HG03460 (cell line): ENCODE measurements at regions not wholly inside any gene's neighbourhood (a gene's known extent, or its start where the extent isn't known, plus 50 kb on each side); places are given as distances from the start of the nearest gene placed in this dataset.
"Not testable (repeated sequence)": the region's sequence is repeated elsewhere in the genome, so short reads cannot be mapped to it uniquely, and the experiment has no call there.

Experiments
- ATAC-seq: cut with Tn5 transposase; IDR thresholded peaks from one replicate; pipeline ENCODE4 v1.9.1; 2021; ENCODE audit not compliant: unreplicated experiment

GRCh38 chr6:84897988-84898594, 133.7 kb upstream of the TBX18 start:
- no peak for ATAC-seq

GRCh38 chr6:84897011-84897410, 132.6 kb upstream of the TBX18 start:
- ATAC-seq = no peak

GRCh38 chr6:84892671-84893070, 128.3 kb upstream of the TBX18 start:
- no peak for ATAC-seq

GRCh38 chr6:84882768-84883766, 118.7 kb upstream of the TBX18 start:
- no peak for ATAC-seq

DNA sequence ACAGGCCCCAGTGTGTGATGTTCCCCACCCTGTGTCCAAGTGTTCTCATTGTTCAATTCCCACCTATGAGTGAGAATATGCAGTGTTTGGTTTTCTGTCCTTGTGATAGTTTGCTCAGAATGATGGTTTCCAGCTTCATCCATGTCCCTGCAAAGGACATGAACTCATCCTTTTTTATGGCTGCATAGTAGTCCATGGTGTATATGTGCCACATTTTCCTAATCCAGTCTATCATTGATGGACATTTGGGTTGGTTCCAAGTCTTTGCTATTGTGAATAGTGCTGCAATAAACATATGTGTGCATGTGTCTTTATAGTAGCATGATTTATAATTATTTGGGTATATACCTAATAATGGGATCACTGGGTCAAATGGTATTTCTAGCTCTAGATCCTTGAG, 115.0 kb upstream of the TBX18 start:
- not testable (repeated sequence) for ATAC-seq

GRCh38 chr6:84877515-84878210, 113.3 kb upstream of the TBX18 start:
- no peak for ATAC-seq

DNA sequence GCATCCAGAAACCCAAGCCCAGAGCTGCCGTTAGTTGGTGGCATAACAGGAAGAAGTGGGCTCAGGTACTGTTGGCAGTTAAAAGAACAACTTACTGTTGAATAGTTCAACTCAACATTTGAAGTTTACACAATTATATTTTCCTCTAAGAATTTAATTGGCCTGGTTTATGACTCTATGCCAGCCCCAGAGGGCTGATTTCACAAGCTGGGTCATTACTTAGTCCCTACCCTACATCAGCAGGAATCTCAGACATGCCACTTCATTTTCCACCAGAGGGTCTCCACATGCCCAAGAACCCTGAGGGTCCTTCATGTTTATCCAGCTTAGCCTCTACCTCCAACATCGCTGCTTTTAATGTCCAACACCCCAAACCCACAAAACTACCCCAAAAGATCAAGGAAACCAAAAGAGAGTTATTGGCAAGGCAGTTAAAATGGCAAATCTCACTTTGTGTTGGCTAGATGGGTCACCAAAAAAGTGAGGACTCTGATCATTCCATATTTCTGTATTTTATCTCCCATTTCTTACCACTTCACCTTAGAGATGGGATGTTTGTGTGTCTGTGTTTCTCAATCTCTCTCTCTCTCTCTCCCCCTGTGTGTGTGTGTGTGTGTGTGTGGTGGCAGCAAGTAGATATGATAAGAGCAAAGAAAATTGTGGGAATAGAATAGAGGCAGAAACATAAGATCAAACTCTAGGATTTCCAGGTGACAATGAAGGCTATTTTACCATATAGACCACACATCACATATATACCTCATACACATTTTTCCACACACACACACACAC, 112.5 kb upstream of the TBX18 start:
- ATAC-seq = no peak

DNA sequence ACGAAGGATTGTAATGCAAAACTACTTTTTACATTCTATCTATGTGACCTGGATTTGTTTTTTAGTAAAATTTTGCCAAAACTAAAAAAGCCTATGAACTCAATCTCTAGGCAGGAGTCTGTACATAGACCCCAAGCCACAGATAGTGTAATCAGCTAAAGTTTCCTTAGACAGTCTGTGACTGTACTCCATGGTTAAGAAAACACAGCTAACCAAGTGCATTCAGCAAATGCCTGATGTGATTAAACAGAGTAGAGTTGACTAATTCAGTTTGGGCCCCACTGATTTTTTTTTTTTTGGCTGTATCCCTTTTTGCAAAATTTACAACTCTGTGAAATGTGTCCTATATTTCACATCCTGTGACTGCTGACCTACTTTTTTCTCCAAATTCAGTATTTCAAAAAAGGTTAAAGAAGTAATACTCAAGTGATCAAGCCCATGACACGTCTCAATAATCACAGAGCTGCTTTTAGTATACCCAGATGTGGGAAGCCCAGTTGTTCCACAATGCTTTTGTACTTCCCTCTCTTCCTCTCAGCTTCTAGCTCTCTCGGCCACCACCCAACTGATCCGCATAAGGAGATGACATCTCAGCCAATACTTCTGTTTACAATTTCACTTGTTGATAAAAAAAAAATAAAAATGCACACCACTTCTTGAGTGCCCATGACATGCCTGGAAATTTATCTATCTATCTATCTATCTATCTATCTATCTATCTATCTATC, 108.8 kb upstream of the TBX18 start:
- no peak for ATAC-seq

DNA sequence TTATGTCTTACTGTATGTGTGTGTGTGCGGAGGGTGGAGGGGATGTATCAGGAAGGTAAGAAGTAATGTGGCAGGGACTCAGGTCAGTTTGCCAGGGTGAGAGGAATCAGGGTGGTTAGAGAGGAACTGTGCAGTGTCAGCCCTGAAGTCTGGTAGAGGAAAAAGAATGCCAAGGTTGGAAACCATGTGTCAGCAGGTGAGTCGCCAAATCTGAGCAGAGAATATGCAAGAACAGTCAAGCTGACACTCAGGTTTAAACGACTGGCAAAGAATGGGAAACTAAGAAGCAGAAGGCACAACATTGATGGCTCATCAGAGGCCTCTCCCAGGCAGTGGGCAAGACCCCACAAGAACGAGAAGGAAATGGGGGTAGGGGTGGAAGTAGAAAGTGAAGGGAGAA, 107.5 kb upstream of the TBX18 start:
- no peak for ATAC-seq

- no peak for ATAC-seq
These were observed 106.3 kb upstream of the TBX18 start for GRCh38 chr6:84870672-84871071.

GRCh38 chr6:84868149-84868548, 103.8 kb upstream of the TBX18 start:
- ATAC-seq = no peak

GRCh38 chr6:84867521-84867920, 103.1 kb upstream of the TBX18 start:
- no peak for ATAC-seq

GRCh38 chr6:84866715-84867114, 102.3 kb upstream of the TBX18 start:
- no peak for ATAC-seq

DNA sequence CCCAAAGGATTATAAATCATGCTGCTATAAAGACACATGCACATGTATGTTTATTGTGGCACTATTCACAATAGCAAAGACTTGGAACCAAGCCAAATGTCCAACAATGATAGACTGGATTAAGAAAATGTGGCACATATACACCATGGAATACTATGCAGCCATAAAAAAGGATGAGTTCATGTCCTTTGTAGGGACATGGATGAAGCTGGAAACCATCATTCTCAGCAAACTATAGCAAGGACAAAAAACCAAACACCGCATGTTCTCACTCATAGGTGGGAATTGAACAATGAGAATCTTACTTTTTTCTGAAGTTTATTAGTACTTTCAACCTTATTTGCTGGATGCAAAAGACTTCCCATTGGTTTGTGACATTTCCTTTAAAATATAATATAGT, 101.0 kb upstream of the TBX18 start:
- ATAC-seq = not testable (repeated sequence)

DNA sequence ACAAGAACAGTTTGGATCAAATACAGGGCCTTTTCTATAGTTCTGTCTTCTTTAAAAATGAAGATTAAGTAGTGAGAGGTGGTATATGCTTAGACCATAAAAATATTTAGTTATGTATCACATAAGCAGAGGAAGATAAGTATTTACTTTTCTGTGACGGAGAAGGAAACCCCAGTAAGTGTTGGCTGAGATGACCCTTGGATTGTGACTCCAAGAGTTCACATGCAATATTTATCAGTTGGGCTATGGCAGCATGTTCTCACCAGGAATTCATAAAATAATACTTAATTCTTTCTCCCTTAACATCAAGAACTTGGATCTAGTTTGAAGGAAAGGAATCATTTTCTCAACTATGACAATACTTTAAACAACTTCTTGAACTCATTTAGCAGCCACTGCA, 98.4 kb upstream of the TBX18 start:
- no peak for ATAC-seq

DNA sequence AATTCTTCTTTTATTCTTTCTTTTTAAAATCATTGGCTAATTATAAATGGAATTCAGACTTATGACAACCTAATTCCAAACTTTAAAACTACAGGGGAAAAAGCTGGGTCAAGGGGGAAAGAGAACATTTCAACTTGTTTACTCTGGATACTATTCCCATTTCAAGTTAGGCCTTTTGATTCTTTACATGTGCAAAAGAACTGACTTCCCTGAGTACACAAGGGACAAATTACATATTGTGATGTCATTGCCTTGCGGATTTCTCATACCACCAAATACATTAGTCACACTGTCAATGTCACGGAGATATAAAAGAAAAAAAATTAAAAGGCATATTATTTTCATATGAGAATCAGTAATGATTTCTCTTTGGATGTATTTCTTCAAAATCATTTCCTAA, 96.5 kb upstream of the TBX18 start:
- no peak for ATAC-seq

DNA sequence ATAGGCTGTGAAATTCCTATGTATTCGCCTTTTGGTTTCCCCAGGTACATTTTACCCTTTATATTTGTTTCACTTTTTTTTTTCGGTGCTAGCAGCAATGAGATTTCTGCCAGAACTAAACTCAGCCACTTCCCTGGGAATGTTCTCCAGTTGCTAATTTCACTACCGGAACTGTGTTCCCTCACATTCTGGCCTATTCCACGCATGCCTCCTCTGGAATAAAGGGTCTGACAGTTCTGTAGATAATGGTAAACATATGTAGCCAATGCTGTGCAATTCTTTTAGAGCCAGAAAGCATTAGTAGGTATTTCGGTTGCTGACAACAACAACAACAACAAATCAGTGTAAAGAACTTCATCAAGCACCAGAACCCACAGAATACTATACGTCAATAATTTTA, 96.1 kb upstream of the TBX18 start:
- no peak for ATAC-seq

GRCh38 chr6:84854811-84855400, 90.5 kb upstream of the TBX18 start:
- ATAC-seq = no peak

GRCh38 chr6:84853901-84854300, 89.5 kb upstream of the TBX18 start:
- no peak for ATAC-seq

DNA sequence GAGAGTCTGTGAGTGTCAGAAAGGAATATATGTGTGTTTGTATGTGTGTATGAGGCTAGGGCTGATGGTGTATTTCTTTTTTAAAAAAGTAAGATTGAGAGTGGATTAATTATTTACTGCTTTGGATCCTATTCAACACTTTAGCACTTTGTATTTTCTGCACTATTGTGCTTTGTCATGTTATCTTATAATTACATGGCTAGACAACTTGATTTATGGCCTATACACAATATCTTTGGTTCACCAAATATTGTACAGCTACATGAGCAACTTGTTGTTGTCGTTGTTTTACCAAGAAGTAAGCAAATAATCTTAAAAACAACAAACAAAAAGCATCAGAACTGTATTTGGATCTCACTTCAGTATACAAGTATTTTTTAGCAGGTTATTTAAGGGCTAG, 84.6 kb upstream of the TBX18 start:
- no peak for ATAC-seq
